MV-4-11 (cell line): ENCODE measurements at regions not wholly inside any gene's neighbourhood (a gene's known extent, or its start where the extent isn't known, plus 50 kb on each side); places are given as distances from the start of the nearest gene placed in this dataset.
"Not testable (repeated sequence)": the region's sequence is repeated elsewhere in the genome, so short reads cannot be mapped to it uniquely, and the experiment has no call there.

Experiments used
- DNase-seq: peaks from one replicate; lab custom pipeline; 2025; lab: John Stamatoyannopoulos, UW

- DNase-seq: not testable (repeated sequence)
Observed at GRCh38 chr5:62221881-62222280, 84.1 kb upstream of the KIF2A start.

GRCh38 chr5:62222305-62222704 is 83.7 kb upstream of the KIF2A start:
- not testable (repeated sequence) for DNase-seq

- DNase-seq: not testable (repeated sequence)
Observed at GRCh38 chr5:62223312-62223670, 82.7 kb upstream of the KIF2A start.

- not testable (repeated sequence) for DNase-seq
Observed at GRCh38 chr5:62224987-62225601, 80.9 kb upstream of the KIF2A start.

GRCh38 chr5:62230876-62231388 is 75.1 kb upstream of the KIF2A start:
- peak; percentile 66 for DNase-seq

GRCh38 chr5:62231576-62231975 is 74.4 kb upstream of the KIF2A start:
- DNase-seq: no peak

GRCh38 chr5:62232218-62232617 is 73.8 kb upstream of the KIF2A start:
- not testable (repeated sequence) for DNase-seq

- DNase-seq: peak; percentile 50
Observed at GRCh38 chr5:62233083-62234046, 72.6 kb upstream of the KIF2A start.

GRCh38 chr5:62236593-62236992 is 69.4 kb upstream of the KIF2A start:
- not testable (repeated sequence) for DNase-seq

- DNase-seq: not testable (repeated sequence)
Observed at GRCh38 chr5:62237944-62238343, 68.1 kb upstream of the KIF2A start.

- DNase-seq: not testable (repeated sequence)
Observed at GRCh38 chr5:62238584-62238983, 67.4 kb upstream of the KIF2A start.

GRCh38 chr5:62240494-62240893 is 65.5 kb upstream of the KIF2A start:
- DNase-seq: not testable (repeated sequence)

- DNase-seq: not testable (repeated sequence)
Observed at GRCh38 chr5:62242000-62242399, 64.0 kb upstream of the KIF2A start.

GRCh38 chr5:62243046-62243445 is 63.0 kb upstream of the KIF2A start:
- not testable (repeated sequence) for DNase-seq

GRCh38 chr5:62248192-62248591 is 57.8 kb upstream of the KIF2A start:
- DNase-seq: not testable (repeated sequence)

GRCh38 chr5:62250085-62250484 is 55.9 kb upstream of the KIF2A start:
- DNase-seq: not testable (repeated sequence)

- DNase-seq: not testable (repeated sequence)
Observed at GRCh38 chr5:62250919-62251318, 55.1 kb upstream of the KIF2A start.

- not testable (repeated sequence) for DNase-seq
Observed at GRCh38 chr5:62252519-62252918, 53.5 kb upstream of the KIF2A start.

- DNase-seq: not testable (repeated sequence)
Observed at GRCh38 chr5:62255551-62255950, 50.5 kb upstream of the KIF2A start.

GRCh38 chr5:62256161-62257019 is 49.6 kb upstream of the KIF2A start:
- DNase-seq: peak; percentile 17
